ENCODE measurements at regions not wholly inside any gene's neighbourhood (a gene's known extent, or its start where the extent isn't known, plus 50 kb on each side); places are given as distances from the start of the nearest gene placed in this dataset.

DNA sequence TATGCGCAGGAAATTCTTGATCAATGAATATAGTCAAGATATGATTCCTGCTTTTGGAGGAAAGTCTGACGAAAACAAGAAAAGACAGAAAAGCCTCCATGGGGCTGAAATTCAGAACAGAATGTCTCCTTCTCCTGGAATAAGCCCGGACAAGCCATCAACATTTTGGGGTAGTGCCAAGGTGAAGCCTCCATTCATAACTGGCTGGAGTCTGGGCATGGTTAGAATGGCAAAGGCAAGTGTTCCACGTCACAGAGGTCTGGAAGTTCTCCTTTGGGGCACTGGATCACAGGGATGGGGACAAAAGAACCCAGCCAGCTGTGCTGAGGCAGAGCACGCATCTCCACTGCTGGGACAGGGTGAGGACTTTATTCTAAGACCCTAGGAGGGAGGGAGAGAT is 505.7 kb downstream of the CMPK2 start:
- TF ChIP-seq, protein P1, sequence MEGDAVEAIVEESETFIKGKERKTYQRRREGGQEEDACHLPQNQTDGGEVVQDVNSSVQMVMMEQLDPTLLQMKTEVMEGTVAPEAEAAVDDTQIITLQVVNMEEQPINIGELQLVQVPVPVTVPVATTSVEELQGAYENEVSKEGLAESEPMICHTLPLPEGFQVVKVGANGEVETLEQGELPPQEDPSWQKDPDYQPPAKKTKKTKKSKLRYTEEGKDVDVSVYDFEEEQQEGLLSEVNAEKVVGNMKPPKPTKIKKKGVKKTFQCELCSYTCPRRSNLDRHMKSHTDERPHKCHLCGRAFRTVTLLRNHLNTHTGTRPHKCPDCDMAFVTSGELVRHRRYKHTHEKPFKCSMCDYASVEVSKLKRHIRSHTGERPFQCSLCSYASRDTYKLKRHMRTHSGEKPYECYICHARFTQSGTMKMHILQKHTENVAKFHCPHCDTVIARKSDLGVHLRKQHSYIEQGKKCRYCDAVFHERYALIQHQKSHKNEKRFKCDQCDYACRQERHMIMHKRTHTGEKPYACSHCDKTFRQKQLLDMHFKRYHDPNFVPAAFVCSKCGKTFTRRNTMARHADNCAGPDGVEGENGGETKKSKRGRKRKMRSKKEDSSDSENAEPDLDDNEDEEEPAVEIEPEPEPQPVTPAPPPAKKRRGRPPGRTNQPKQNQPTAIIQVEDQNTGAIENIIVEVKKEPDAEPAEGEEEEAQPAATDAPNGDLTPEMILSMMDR (IDR thresholded peaks at IDR 0.05) = no peak
- TF ChIP-seq NFYB (CRISPR knock-in tag; conservative IDR thresholded peaks at IDR 0.05; ENCODE audit: low read depth) (no peak), GABPB1 (CRISPR knock-in tag; IDR thresholded peaks at IDR 0.05) (no peak), EMX1 (CRISPR knock-in tag; IDR thresholded peaks at IDR 0.05) (no peak), CBFB (CRISPR knock-in tag; IDR thresholded peaks at IDR 0.05; ENCODE audit: low read depth) (no peak), RORB (CRISPR knock-in tag; IDR thresholded peaks at IDR 0.05) (no peak), SP1 (CRISPR knock-in tag; conservative IDR thresholded peaks at IDR 0.05) (no peak), ESRRA (CRISPR knock-in tag; IDR thresholded peaks at IDR 0.05; ENCODE audit: borderline replicate concordance) (no peak), TCF7 (CRISPR knock-in tag; IDR thresholded peaks at IDR 0.05; ENCODE audit: low read depth) (no peak), NR3C1 (CRISPR knock-in tag; conservative IDR thresholded peaks at IDR 0.05; ENCODE audit: low read depth) (no peak)
- TF ChIP-seq, protein P2, sequence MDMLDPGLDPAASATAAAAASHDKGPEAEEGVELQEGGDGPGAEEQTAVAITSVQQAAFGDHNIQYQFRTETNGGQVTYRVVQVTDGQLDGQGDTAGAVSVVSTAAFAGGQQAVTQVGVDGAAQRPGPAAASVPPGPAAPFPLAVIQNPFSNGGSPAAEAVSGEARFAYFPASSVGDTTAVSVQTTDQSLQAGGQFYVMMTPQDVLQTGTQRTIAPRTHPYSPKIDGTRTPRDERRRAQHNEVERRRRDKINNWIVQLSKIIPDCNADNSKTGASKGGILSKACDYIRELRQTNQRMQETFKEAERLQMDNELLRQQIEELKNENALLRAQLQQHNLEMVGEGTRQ (CRISPR knock-in tag; IDR thresholded peaks at IDR 0.05) = no peak
- TF ChIP-seq, protein P3, sequence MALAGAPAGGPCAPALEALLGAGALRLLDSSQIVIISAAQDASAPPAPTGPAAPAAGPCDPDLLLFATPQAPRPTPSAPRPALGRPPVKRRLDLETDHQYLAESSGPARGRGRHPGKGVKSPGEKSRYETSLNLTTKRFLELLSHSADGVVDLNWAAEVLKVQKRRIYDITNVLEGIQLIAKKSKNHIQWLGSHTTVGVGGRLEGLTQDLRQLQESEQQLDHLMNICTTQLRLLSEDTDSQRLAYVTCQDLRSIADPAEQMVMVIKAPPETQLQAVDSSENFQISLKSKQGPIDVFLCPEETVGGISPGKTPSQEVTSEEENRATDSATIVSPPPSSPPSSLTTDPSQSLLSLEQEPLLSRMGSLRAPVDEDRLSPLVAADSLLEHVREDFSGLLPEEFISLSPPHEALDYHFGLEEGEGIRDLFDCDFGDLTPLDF (CRISPR knock-in tag; IDR thresholded peaks at IDR 0.05) = no peak
- TF ChIP-seq, protein P4, sequence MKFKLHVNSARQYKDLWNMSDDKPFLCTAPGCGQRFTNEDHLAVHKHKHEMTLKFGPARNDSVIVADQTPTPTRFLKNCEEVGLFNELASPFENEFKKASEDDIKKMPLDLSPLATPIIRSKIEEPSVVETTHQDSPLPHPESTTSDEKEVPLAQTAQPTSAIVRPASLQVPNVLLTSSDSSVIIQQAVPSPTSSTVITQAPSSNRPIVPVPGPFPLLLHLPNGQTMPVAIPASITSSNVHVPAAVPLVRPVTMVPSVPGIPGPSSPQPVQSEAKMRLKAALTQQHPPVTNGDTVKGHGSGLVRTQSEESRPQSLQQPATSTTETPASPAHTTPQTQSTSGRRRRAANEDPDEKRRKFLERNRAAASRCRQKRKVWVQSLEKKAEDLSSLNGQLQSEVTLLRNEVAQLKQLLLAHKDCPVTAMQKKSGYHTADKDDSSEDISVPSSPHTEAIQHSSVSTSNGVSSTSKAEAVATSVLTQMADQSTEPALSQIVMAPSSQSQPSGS (CRISPR knock-in tag; IDR thresholded peaks at IDR 0.05; ENCODE audit: borderline replicate concordance, low read depth) = no peak
- TF ChIP-seq, protein P5, sequence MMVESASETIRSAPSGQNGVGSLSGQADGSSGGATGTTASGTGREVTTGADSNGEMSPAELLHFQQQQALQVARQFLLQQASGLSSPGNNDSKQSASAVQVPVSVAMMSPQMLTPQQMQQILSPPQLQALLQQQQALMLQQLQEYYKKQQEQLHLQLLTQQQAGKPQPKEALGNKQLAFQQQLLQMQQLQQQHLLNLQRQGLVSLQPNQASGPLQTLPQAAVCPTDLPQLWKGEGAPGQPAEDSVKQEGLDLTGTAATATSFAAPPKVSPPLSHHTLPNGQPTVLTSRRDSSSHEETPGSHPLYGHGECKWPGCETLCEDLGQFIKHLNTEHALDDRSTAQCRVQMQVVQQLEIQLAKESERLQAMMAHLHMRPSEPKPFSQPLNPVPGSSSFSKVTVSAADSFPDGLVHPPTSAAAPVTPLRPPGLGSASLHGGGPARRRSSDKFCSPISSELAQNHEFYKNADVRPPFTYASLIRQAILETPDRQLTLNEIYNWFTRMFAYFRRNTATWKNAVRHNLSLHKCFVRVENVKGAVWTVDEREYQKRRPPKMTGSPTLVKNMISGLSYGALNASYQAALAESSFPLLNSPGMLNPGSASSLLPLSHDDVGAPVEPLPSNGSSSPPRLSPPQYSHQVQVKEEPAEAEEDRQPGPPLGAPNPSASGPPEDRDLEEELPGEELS (CRISPR knock-in tag; IDR thresholded peaks at IDR 0.05) = no peak

Data from WTC11 (cell line).